HL-60 (cell line): ENCODE measurements at regions not wholly inside any gene's neighbourhood (a gene's known extent, or its start where the extent isn't known, plus 50 kb on each side); places are given as distances from the start of the nearest gene placed in this dataset.

Experiments used
- DNase-seq, 2 experiments: peaks; one replicate each; pipeline ENCODE4 v3.0.0-alpha.2; 2010 to 2020; ENCODE audit warnings: low read depth in 1 of 2, low spot score in 1 of 2
- H3K27ac ChIP-seq: fragments of 250-450 bp; sonication (Bioruptor Pico); replicated peaks from 2 replicates; pipeline ENCODE4 v1.5.1; 2020; ENCODE audit warnings: mild to moderate bottlenecking, moderate library complexity
- H3K27me3 ChIP-seq: fragments of 250-450 bp; sonication (Bioruptor Pico); 2 replicates; pipeline ENCODE4 v1.5.1; 2021; ENCODE audit warnings: mild to moderate bottlenecking, moderate library complexity; ENCODE audit not compliant: insufficient read depth, poor library complexity, severe bottlenecking
- H3K4me3 ChIP-seq: replicated peaks from 2 replicates; pipeline ENCODE4 v1.5.1; 2011; ENCODE audit warnings: mild to moderate bottlenecking, control low read depth, low read length; ENCODE audit not compliant: insufficient read depth
- GABPA ChIP-seq: IDR thresholded peaks from 2 replicates; pipeline ENCODE4 v1.6.1; 2012; ENCODE audit warnings: low read depth
- POLR2AphosphoS5 ChIP-seq: IDR thresholded peaks from 2 replicates; pipeline ENCODE4 v1.6.1; 2012; ENCODE audit warnings: low read depth
- SPI1 ChIP-seq: IDR thresholded peaks from 2 replicates; pipeline ENCODE4 v1.6.1; 2012; ENCODE audit warnings: low read depth, mild to moderate bottlenecking, borderline replicate concordance
- TF ChIP-seq, protein P1 (sequence below): IDR thresholded peaks from one replicate; pipeline ENCODE4 v1.5.1; 2011; ENCODE audit warnings: low read length, control low read depth, inconsistent platforms; ENCODE audit not compliant: insufficient read depth
- TF ChIP-seq, protein P2 (sequence below): IDR thresholded peaks from 2 replicates; pipeline ENCODE4 v1.6.1; 2012; ENCODE audit warnings: low read depth; ENCODE audit not compliant: insufficient replicate concordance

DNA sequence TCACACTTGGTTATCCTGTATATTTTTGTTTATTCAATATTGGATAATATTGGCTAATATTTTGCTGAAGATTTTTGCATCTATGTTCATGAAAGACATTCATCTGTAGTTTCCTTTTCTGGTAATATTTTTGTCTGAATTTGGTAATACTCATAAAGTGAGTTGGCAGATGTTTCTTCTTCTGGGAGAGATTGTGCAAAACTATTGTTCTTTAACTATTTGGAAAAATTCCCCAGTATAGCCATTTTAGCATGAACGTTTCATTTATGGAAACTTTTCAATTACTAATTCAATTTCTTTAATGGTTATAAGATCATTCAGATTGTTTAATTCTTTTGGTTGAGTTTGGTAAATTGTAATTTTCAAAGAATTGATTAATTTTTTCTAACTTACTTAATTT lies 560.8 kb upstream of the FZD8 start:
- Histone ChIP-seq H3K27me3 (no peaks in the 10 kb centered on the region), H3K4me3 (no peak overlapping the region), H3K27ac (no peak overlapping the region)
- TF ChIP-seq GABPA (no peak), POLR2AphosphoS5 (no peak), SPI1 (no peak)
- TF ChIP-seq, protein P1, sequence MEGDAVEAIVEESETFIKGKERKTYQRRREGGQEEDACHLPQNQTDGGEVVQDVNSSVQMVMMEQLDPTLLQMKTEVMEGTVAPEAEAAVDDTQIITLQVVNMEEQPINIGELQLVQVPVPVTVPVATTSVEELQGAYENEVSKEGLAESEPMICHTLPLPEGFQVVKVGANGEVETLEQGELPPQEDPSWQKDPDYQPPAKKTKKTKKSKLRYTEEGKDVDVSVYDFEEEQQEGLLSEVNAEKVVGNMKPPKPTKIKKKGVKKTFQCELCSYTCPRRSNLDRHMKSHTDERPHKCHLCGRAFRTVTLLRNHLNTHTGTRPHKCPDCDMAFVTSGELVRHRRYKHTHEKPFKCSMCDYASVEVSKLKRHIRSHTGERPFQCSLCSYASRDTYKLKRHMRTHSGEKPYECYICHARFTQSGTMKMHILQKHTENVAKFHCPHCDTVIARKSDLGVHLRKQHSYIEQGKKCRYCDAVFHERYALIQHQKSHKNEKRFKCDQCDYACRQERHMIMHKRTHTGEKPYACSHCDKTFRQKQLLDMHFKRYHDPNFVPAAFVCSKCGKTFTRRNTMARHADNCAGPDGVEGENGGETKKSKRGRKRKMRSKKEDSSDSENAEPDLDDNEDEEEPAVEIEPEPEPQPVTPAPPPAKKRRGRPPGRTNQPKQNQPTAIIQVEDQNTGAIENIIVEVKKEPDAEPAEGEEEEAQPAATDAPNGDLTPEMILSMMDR: no peak
- TF ChIP-seq, protein P2, sequence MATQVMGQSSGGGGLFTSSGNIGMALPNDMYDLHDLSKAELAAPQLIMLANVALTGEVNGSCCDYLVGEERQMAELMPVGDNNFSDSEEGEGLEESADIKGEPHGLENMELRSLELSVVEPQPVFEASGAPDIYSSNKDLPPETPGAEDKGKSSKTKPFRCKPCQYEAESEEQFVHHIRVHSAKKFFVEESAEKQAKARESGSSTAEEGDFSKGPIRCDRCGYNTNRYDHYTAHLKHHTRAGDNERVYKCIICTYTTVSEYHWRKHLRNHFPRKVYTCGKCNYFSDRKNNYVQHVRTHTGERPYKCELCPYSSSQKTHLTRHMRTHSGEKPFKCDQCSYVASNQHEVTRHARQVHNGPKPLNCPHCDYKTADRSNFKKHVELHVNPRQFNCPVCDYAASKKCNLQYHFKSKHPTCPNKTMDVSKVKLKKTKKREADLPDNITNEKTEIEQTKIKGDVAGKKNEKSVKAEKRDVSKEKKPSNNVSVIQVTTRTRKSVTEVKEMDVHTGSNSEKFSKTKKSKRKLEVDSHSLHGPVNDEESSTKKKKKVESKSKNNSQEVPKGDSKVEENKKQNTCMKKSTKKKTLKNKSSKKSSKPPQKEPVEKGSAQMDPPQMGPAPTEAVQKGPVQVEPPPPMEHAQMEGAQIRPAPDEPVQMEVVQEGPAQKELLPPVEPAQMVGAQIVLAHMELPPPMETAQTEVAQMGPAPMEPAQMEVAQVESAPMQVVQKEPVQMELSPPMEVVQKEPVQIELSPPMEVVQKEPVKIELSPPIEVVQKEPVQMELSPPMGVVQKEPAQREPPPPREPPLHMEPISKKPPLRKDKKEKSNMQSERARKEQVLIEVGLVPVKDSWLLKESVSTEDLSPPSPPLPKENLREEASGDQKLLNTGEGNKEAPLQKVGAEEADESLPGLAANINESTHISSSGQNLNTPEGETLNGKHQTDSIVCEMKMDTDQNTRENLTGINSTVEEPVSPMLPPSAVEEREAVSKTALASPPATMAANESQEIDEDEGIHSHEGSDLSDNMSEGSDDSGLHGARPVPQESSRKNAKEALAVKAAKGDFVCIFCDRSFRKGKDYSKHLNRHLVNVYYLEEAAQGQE: no peak
- DNase-seq: no peak

DNA sequence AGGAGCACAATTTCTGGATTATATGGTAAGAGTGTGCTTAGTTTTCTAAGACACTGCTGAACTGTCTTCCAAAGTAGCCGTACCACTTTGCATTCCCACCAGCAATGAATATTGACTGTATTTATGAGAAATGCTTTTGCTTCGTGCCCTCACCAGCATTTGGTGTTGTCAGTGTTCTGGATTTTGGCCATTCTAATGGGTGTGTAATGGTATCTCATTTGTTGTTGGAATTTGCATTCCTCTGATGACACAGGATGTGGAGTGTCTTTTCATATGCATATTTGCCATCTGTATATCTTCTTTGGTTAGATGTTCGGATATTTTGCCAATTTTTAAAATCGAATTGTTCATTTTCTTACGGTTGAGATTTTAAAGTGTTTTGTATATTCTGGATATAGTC lies 558.5 kb upstream of the FZD8 start:
- DNase-seq: no peak
- TF ChIP-seq, protein P1: no peak
- TF ChIP-seq POLR2AphosphoS5 (no peak), GABPA (no peak), SPI1 (no peak)
- TF ChIP-seq, protein P2: no peak
- H3K27me3 ChIP-seq: no peaks in the 10 kb centered on the region
- H3K27ac ChIP-seq: no peak overlapping the region
- H3K4me3 ChIP-seq: no peak overlapping the region

DNA sequence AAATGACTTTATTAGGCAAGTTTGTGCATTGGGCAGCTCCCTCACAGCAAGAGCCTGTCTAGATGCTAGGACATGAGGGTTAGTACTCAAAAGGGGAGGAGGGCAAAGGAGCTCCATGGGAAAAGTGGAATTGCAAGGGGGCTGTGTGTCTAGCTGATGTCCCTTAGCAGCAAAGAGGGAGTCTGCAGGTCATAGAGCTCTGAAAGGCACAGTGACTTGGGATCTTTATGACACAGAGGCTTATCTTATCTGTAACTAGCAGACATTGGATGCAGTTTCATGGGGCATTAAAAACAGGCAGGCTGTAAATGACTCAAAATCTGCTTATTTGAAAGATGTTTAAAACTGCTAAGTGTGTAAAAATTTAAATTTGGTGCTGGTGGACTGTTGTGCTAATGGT lies 556.2 kb upstream of the FZD8 start:
- no peak for TF ChIP-seq SPI1
- TF ChIP-seq GABPA: no peak
- TF ChIP-seq, protein P1: no peak
- TF ChIP-seq, protein P2: no peak
- no peak for TF ChIP-seq POLR2AphosphoS5
- H3K27me3 ChIP-seq: no peaks in the 10 kb centered on the region
- no peak overlapping the region for H3K4me3 ChIP-seq
- no peak for DNase-seq
- H3K27ac ChIP-seq: no peak overlapping the region
